Breast epithelium (tissue), 3 donors: ENCODE measurements at regions not wholly inside any gene's neighbourhood (a gene's known extent, or its start where the extent isn't known, plus 50 kb on each side); places are given as distances from the start of the nearest gene placed in this dataset.

ENCODE experiments used
- POLR2AphosphoS5 ChIP-seq, 3 donors: sonication (generic); formaldehyde crosslinking; IDR thresholded peaks; one replicate each; pipeline ENCODE4 v1.6.1; 2017; ENCODE audit warnings: antibody characterized with exemption in 3 of 3
- TF ChIP-seq, protein P1 (sequence below), 3 donors: fragments of 450-650 bp; IDR thresholded peaks; one replicate each; pipeline ENCODE4 v1.5.1; 2016 to 2017; ENCODE audit warnings: antibody characterized with exemption in 3 of 3, mild to moderate bottlenecking in 3 of 3, moderate library complexity in 3 of 3

- TF ChIP-seq, protein P1, sequence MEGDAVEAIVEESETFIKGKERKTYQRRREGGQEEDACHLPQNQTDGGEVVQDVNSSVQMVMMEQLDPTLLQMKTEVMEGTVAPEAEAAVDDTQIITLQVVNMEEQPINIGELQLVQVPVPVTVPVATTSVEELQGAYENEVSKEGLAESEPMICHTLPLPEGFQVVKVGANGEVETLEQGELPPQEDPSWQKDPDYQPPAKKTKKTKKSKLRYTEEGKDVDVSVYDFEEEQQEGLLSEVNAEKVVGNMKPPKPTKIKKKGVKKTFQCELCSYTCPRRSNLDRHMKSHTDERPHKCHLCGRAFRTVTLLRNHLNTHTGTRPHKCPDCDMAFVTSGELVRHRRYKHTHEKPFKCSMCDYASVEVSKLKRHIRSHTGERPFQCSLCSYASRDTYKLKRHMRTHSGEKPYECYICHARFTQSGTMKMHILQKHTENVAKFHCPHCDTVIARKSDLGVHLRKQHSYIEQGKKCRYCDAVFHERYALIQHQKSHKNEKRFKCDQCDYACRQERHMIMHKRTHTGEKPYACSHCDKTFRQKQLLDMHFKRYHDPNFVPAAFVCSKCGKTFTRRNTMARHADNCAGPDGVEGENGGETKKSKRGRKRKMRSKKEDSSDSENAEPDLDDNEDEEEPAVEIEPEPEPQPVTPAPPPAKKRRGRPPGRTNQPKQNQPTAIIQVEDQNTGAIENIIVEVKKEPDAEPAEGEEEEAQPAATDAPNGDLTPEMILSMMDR (IDR thresholded peaks at IDR 0.05): no peak
- TF ChIP-seq POLR2AphosphoS5 (IDR thresholded peaks at IDR 0.05): no peak
These were observed 93.8 kb downstream of the TMEM30B start for GRCh38 chr14:61187196-61187905.
